ENCODE measurements at regions not wholly inside any gene's neighbourhood (a gene's known extent, or its start where the extent isn't known, plus 50 kb on each side); places are given as distances from the start of the nearest gene placed in this dataset.

DNA sequence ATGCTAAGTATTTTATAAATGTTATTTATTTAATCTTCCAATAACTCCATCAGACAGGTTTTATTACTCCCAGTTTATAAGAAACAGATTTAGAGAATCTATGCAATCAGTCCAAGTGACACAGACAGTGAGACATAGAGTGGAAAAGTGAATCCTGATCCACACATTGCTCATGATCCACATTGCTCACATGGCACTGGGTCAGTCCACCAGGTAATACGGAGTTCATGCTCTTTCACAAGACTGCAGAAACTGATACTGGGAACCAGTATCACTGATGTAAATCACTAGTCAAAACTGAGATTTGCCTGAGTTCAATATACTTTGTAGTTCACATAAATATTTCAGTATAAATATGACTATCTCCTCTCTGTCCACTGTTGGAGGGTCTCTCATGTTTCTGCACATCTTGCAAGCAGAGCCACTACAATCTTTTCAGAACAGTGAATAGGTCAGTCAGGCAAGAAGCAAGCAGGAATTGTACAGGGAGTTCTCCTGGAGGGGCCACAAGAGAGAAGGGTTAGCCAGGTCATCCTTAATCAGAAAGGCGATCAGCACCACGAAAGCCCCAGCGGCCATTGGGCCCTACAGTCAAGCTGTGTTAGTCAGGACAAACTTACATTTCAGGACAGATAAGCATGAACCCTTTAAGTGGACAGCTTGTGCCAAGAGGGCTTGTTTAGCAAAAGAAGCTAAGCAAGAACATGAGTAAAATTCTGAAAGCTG is 275.4 kb upstream of the NR5A2 start:
- no peak for TF ChIP-seq CTCF (IDR thresholded peaks at IDR 0.05; ENCODE audit: insufficient read depth, low read length)
- no peak for TF ChIP-seq REST (IDR thresholded peaks at IDR 0.05; ENCODE audit: insufficient replicate concordance, low read depth)

Measured in HL-60 (cell line).